GM23338 (cell line): ENCODE measurements at regions not wholly inside any gene's neighbourhood (a gene's known extent, or its start where the extent isn't known, plus 50 kb on each side); places are given as distances from the start of the nearest gene placed in this dataset.

Source experiments
- CREB1 ChIP-seq: fragments of 250-450 bp; sonication (Bioruptor Pico); IDR thresholded peaks from 2 replicates; pipeline ENCODE4 v1.5.0; 2020; ENCODE audit warnings: low read depth, mild to moderate bottlenecking, moderate library complexity
- CTCF ChIP-seq, 2 experiments: fragments of 200-600 bp in 1 of 2; sonication (generic) in 1 of 2; conservative IDR thresholded peaks; 2 replicates each; pipeline versions ENCODE4 v1.5.1 to v1.6.1; 2016 to 2017; ENCODE audit warnings: antibody characterized with exemption in 2 of 2, low read depth in 2 of 2, mild to moderate bottlenecking in 2 of 2, moderate library complexity in 1 of 2
- EZH2 ChIP-seq: fragments of 200-600 bp; sonication (generic); IDR thresholded peaks from one replicate; pipeline ENCODE4 v1.8.0; 2017; ENCODE audit warnings: antibody characterized with exemption, mild to moderate bottlenecking, low read depth; ENCODE audit not compliant: unreplicated experiment
- JUNB ChIP-seq: IDR thresholded peaks from one replicate; pipeline ENCODE4 v1.6.1; 2016; ENCODE audit warnings: antibody characterized with exemption; ENCODE audit not compliant: unreplicated experiment
- POLR2AphosphoS5 ChIP-seq: IDR thresholded peaks from 2 replicates; pipeline ENCODE4 v1.6.1; 2016; ENCODE audit warnings: antibody characterized with exemption, low read depth
- ZNF331 ChIP-seq: fragments of 250-450 bp; sonication (Bioruptor Pico); IDR thresholded peaks from 2 replicates; pipeline ENCODE4 v1.5.0; 2020; ENCODE audit warnings: low read depth, mild to moderate bottlenecking, moderate library complexity
- TF ChIP-seq, protein P1 (sequence below): IDR thresholded peaks from one replicate; pipeline ENCODE4 v1.6.1; 2018; ENCODE audit warnings: antibody characterized with exemption; ENCODE audit not compliant: unreplicated experiment

DNA sequence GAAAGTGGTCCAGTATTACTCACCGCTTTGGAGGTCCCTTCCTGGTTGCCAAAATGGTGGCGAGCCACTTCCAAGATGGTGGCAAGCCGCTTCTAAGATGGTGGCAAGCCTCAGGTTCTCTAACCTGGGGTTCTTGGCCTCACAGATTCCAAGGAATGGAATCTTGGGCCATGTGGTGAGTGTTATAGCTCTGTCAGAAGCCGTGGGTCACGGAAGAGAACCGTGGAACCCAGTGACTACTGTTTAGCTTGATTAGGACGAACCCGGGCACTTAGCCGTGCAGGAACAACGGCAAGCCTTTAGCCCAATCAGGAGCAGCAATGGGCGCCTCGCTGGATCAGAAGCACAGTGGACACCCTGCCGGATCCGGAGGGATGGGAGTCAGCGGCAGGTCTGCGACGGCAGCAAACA is 356.2 kb upstream of the TMPRSS15 start:
- TF ChIP-seq CTCF (conservative IDR thresholded peaks at IDR 0.05; ENCODE audit: low read depth in 2 of 2), result no peak
- TF ChIP-seq POLR2AphosphoS5, result no peak
- no peak for TF ChIP-seq EZH2
- TF ChIP-seq CREB1 (CRISPR knock-in tag), result no peak
- no peak for TF ChIP-seq JUNB
- TF ChIP-seq ZNF331, result no peak
- TF ChIP-seq, protein P1, sequence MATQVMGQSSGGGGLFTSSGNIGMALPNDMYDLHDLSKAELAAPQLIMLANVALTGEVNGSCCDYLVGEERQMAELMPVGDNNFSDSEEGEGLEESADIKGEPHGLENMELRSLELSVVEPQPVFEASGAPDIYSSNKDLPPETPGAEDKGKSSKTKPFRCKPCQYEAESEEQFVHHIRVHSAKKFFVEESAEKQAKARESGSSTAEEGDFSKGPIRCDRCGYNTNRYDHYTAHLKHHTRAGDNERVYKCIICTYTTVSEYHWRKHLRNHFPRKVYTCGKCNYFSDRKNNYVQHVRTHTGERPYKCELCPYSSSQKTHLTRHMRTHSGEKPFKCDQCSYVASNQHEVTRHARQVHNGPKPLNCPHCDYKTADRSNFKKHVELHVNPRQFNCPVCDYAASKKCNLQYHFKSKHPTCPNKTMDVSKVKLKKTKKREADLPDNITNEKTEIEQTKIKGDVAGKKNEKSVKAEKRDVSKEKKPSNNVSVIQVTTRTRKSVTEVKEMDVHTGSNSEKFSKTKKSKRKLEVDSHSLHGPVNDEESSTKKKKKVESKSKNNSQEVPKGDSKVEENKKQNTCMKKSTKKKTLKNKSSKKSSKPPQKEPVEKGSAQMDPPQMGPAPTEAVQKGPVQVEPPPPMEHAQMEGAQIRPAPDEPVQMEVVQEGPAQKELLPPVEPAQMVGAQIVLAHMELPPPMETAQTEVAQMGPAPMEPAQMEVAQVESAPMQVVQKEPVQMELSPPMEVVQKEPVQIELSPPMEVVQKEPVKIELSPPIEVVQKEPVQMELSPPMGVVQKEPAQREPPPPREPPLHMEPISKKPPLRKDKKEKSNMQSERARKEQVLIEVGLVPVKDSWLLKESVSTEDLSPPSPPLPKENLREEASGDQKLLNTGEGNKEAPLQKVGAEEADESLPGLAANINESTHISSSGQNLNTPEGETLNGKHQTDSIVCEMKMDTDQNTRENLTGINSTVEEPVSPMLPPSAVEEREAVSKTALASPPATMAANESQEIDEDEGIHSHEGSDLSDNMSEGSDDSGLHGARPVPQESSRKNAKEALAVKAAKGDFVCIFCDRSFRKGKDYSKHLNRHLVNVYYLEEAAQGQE, result no peak
